Keratinocyte (primary cell): ENCODE measurements at regions not wholly inside any gene's neighbourhood (a gene's known extent, or its start where the extent isn't known, plus 50 kb on each side); places are given as distances from the start of the nearest gene placed in this dataset.

Source experiments
- EZH2 ChIP-seq: IDR thresholded peaks from one replicate; pipeline ENCODE4 v1.6.1; 2012; ENCODE audit warnings: inconsistent platforms, mild to moderate bottlenecking, low read length, moderate library complexity
- TF ChIP-seq, protein P1 (sequence below), 3 experiments: IDR thresholded peaks in 1 of 3; conservative IDR thresholded peaks in 1 of 3; optimal IDR thresholded peaks in 1 of 3; 2 replicates in 2 of 3; 3 replicates in 1 of 3; pipeline versions ENCODE3 to v1.5.1; 2011; ENCODE audit warnings: low read length in 3 of 3, mild to moderate bottlenecking in 3 of 3, moderate library complexity in 2 of 3, control low read depth in 1 of 3, inconsistent platforms in 1 of 3; ENCODE audit not compliant: insufficient read depth in 2 of 3; ENCODE audit errors: extremely low read depth in 1 of 3

- TF ChIP-seq, protein P1, sequence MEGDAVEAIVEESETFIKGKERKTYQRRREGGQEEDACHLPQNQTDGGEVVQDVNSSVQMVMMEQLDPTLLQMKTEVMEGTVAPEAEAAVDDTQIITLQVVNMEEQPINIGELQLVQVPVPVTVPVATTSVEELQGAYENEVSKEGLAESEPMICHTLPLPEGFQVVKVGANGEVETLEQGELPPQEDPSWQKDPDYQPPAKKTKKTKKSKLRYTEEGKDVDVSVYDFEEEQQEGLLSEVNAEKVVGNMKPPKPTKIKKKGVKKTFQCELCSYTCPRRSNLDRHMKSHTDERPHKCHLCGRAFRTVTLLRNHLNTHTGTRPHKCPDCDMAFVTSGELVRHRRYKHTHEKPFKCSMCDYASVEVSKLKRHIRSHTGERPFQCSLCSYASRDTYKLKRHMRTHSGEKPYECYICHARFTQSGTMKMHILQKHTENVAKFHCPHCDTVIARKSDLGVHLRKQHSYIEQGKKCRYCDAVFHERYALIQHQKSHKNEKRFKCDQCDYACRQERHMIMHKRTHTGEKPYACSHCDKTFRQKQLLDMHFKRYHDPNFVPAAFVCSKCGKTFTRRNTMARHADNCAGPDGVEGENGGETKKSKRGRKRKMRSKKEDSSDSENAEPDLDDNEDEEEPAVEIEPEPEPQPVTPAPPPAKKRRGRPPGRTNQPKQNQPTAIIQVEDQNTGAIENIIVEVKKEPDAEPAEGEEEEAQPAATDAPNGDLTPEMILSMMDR (optimal IDR thresholded peaks at IDR 0.05 in 1 of 3, IDR thresholded peaks at IDR 0.05 in 1 of 3, conservative IDR thresholded peaks at IDR 0.05 in 1 of 3; ENCODE audit: extremely low read depth in 1 of 3, insufficient read depth in 2 of 3, low read length in 3 of 3), result no peak
- TF ChIP-seq EZH2, result no peak
Measured at GRCh38 chr2:152240559-152241231, 65.1 kb upstream of the STAM2 start.
